ENCODE measurements at regions not wholly inside any gene's neighbourhood (a gene's known extent, or its start where the extent isn't known, plus 50 kb on each side); places are given as distances from the start of the nearest gene placed in this dataset.

GRCh38 chr5:110103081-110103480 lies 413.4 kb downstream of the MAN2A1 start:
- H3K27ac ChIP-seq = no peak overlapping the region
- no peak for TF ChIP-seq ZFX (IDR thresholded peaks at IDR 0.05; ENCODE audit: borderline replicate concordance)
- no peak for TF ChIP-seq CTCF (IDR thresholded peaks at IDR 0.05)

- no peak overlapping the region for H3K27ac ChIP-seq
- TF ChIP-seq CTCF (IDR thresholded peaks at IDR 0.05) (no peak), ZFX (IDR thresholded peaks at IDR 0.05; ENCODE audit: borderline replicate concordance) (no peak)
Observed at GRCh38 chr5:110104060-110104725, 414.5 kb downstream of the MAN2A1 start.

GRCh38 chr5:110104726-110105669 lies 415.3 kb downstream of the MAN2A1 start:
- no peak overlapping the region for H3K27ac ChIP-seq
- TF ChIP-seq CTCF (IDR thresholded peaks at IDR 0.05) (no peak), ZFX (IDR thresholded peaks at IDR 0.05; ENCODE audit: borderline replicate concordance) (no peak)

- TF ChIP-seq ZFX (IDR thresholded peaks at IDR 0.05; ENCODE audit: borderline replicate concordance) (no peak), CTCF (IDR thresholded peaks at IDR 0.05) (no peak)
Observed at GRCh38 chr5:110105692-110106091, 416.0 kb downstream of the MAN2A1 start.

GRCh38 chr5:110106750-110107149 lies 417.0 kb downstream of the MAN2A1 start:
- no peak overlapping the region for H3K27ac ChIP-seq
- no peak for TF ChIP-seq CTCF (IDR thresholded peaks at IDR 0.05)
- no peak for TF ChIP-seq ZFX (IDR thresholded peaks at IDR 0.05; ENCODE audit: borderline replicate concordance)

More at GRCh38 chr5:110105692-110106091, 416.0 kb downstream of the MAN2A1 start:
- H3K27ac ChIP-seq = no peak overlapping the region

- TF ChIP-seq ZFX (IDR thresholded peaks at IDR 0.05; ENCODE audit: borderline replicate concordance) (no peak), CTCF (IDR thresholded peaks at IDR 0.05) (no peak)
- H3K27ac ChIP-seq = no peak overlapping the region
Observed at GRCh38 chr5:110108520-110108919, 418.8 kb downstream of the MAN2A1 start.

- no peak overlapping the region for H3K27ac ChIP-seq
Observed at GRCh38 chr5:110109667-110110066, 419.9 kb downstream of the MAN2A1 start.

More at GRCh38 chr5:110109667-110110066, 419.9 kb downstream of the MAN2A1 start:
- no peak for TF ChIP-seq ZFX (IDR thresholded peaks at IDR 0.05; ENCODE audit: borderline replicate concordance)
- no peak for TF ChIP-seq CTCF (IDR thresholded peaks at IDR 0.05)

All from 22Rv1 (cell line).